GM12875 (cell line): ENCODE measurements at regions not wholly inside any gene's neighbourhood (a gene's known extent, or its start where the extent isn't known, plus 50 kb on each side); places are given as distances from the start of the nearest gene placed in this dataset.
"Not testable (repeated sequence)": the region's sequence is repeated elsewhere in the genome, so short reads cannot be mapped to it uniquely, and the experiment has no call there.

Experiments
- H3K4me3 ChIP-seq: one replicate; pipeline ENCODE4 v1.5.1; 2011; ENCODE audit warnings: low read depth, low read length, control low read depth
- CTCF ChIP-seq: IDR thresholded peaks from 2 replicates; pipeline ENCODE4 v1.5.1; 2011; ENCODE audit warnings: low read depth, mild to moderate bottlenecking, control low read depth, inconsistent platforms, low read length, moderate library complexity, borderline replicate concordance; ENCODE audit not compliant: insufficient read depth

GRCh38 chr9:90523958-90524357 is 118.7 kb downstream of the DIRAS2 start:
- no peak overlapping the region for H3K4me3 ChIP-seq
- no peak for TF ChIP-seq CTCF

- TF ChIP-seq CTCF: no peak
Measured at GRCh38 chr9:90526386-90526785, 116.2 kb downstream of the DIRAS2 start.

GRCh38 chr9:90536094-90536493 is 106.5 kb downstream of the DIRAS2 start:
- H3K4me3 ChIP-seq: not testable (repeated sequence)

More at GRCh38 chr9:90526386-90526785, 116.2 kb downstream of the DIRAS2 start:
- H3K4me3 ChIP-seq: no peak overlapping the region

GRCh38 chr9:90538566-90538965 is 104.1 kb downstream of the DIRAS2 start:
- H3K4me3 ChIP-seq: no peak overlapping the region
- TF ChIP-seq CTCF: no peak

- no peak for TF ChIP-seq CTCF
- H3K4me3 ChIP-seq: no peak overlapping the region
Measured at GRCh38 chr9:90539286-90539685, 103.3 kb downstream of the DIRAS2 start.

GRCh38 chr9:90540734-90541133 is 101.9 kb downstream of the DIRAS2 start:
- no peak for TF ChIP-seq CTCF
- H3K4me3 ChIP-seq: no peak overlapping the region

- no peak for TF ChIP-seq CTCF
- H3K4me3 ChIP-seq: no peak overlapping the region
Measured at GRCh38 chr9:90544488-90544887, 98.1 kb downstream of the DIRAS2 start.

- no peak for TF ChIP-seq CTCF
- H3K4me3 ChIP-seq: no peak overlapping the region
Measured at GRCh38 chr9:90546200-90546599, 96.4 kb downstream of the DIRAS2 start.
